K562 (cell line): ENCODE measurements at regions not wholly inside any gene's neighbourhood (a gene's known extent, or its start where the extent isn't known, plus 50 kb on each side); places are given as distances from the start of the nearest gene placed in this dataset.

Source experiments
- ARHGAP35 ChIP-seq: fragments of 450-650 bp; IDR thresholded peaks from 2 replicates; pipeline ENCODE4 v1.6.1; 2018; ENCODE audit not compliant: partially characterized antibody
- ATF4 ChIP-seq: fragments of 450-650 bp; formaldehyde crosslinking; IDR thresholded peaks from 2 replicates; pipeline ENCODE4 v1.4.0; 2022; ENCODE audit warnings: mild to moderate bottlenecking, moderate library complexity
- BRF2 ChIP-seq: IDR thresholded peaks from 3 replicates; pipeline ENCODE4 v1.6.1; 2011; ENCODE audit warnings: borderline replicate concordance, mild to moderate bottlenecking; ENCODE audit not compliant: insufficient read length, insufficient read depth
- CEBPG ChIP-seq, 3 experiments: fragments of 200-800 bp in 1 of 3; sonication (Bioruptor generic) in 1 of 3; sonication (generic) in 1 of 3; formaldehyde crosslinking in 1 of 3; IDR thresholded peaks in 2 of 3; conservative IDR thresholded peaks in 1 of 3; 2 replicates each; pipeline versions ENCODE4 v1.6.1 to v1.8.0; 2016 to 2022; ENCODE audit warnings: missing compliant biosample characterization in 2 of 3, missing genetic modification characterization in 2 of 3, mild to moderate bottlenecking in 1 of 3, missing genetic modification reagents in 1 of 3
- CTCF ChIP-seq, 3 experiments: IDR thresholded peaks in 2 of 3; conservative IDR thresholded peaks in 1 of 3; 2 replicates each; pipeline ENCODE4 v1.5.1; 2011 to 2012; ENCODE audit warnings: low read length in 3 of 3, mild to moderate bottlenecking in 3 of 3, control low read depth in 2 of 3, improper control_type of control experiment in 1 of 3, inconsistent platforms in 1 of 3, low read depth in 1 of 3, mixed read lengths in 1 of 3, moderate library complexity in 1 of 3; ENCODE audit not compliant: insufficient read depth in 2 of 3
- DDX20 ChIP-seq: fragments of 450-650 bp; IDR thresholded peaks from 2 replicates; pipeline ENCODE4 v1.6.1; 2016; ENCODE audit warnings: missing genetic modification characterization, low read depth, mild to moderate bottlenecking, missing compliant biosample characterization, moderate library complexity
- DMBX1 ChIP-seq: fragments of 250-450 bp; sonication (Bioruptor Pico); IDR thresholded peaks from 2 replicates; pipeline ENCODE4 v1.8.0; 2022; ENCODE audit warnings: inconsistent platforms, mild to moderate bottlenecking, moderate library complexity, borderline replicate concordance
- E2F5 ChIP-seq: sonication (generic); formaldehyde crosslinking; IDR thresholded peaks from 2 replicates; pipeline ENCODE4 v1.8.0; 2022; ENCODE audit warnings: mild to moderate bottlenecking, missing genetic modification reagents
- FOXP4 ChIP-seq: sonication (generic); formaldehyde crosslinking; IDR thresholded peaks from 2 replicates; pipeline ENCODE4 v1.8.0; 2022; ENCODE audit warnings: mild to moderate bottlenecking, missing genetic modification reagents, borderline replicate concordance
- GATAD2B ChIP-seq: fragments of 450-650 bp; IDR thresholded peaks from 2 replicates; pipeline ENCODE4 v1.6.1; 2017; ENCODE audit warnings: mild to moderate bottlenecking, borderline replicate concordance
- MAX ChIP-seq: sonication (generic); formaldehyde crosslinking; IDR thresholded peaks from 2 replicates; pipeline ENCODE4 v1.9.0; 2022; ENCODE audit warnings: mild to moderate bottlenecking, missing genetic modification reagents
- NCOA4 ChIP-seq: fragments of 450-650 bp; IDR thresholded peaks from 2 replicates; pipeline ENCODE4 v1.6.1; 2018; ENCODE audit warnings: mild to moderate bottlenecking; ENCODE audit not compliant: partially characterized antibody
- NFIX ChIP-seq: fragments of 250-450 bp; sonication (Bioruptor Pico); IDR thresholded peaks from 2 replicates; pipeline ENCODE4 v1.4.0; 2020; ENCODE audit warnings: low read depth, mild to moderate bottlenecking, moderate library complexity
- SAFB ChIP-seq: fragments of 200-400 bp; formaldehyde crosslinking; IDR thresholded peaks from 2 replicates; pipeline ENCODE4 v1.6.1; 2017; ENCODE audit warnings: low read depth, low read length, borderline replicate concordance
- SP1 ChIP-seq: sonication (generic); formaldehyde crosslinking; IDR thresholded peaks from 2 replicates; pipeline ENCODE4 v1.8.1; 2022; ENCODE audit warnings: mild to moderate bottlenecking, missing genetic modification reagents
- ZC3H11A ChIP-seq: IDR thresholded peaks from 2 replicates; pipeline ENCODE4 v1.6.1; 2012; ENCODE audit warnings: low read depth, low read length, improper control_type of control experiment
- ZC3H4 ChIP-seq: sonication (generic); formaldehyde crosslinking; IDR thresholded peaks from 2 replicates; pipeline ENCODE4 v1.9.0; 2021; ENCODE audit warnings: missing genetic modification reagents, borderline replicate concordance
- ZFPM2 ChIP-seq: fragments of 250-450 bp; sonication (Bioruptor Pico); IDR thresholded peaks from 2 replicates; pipeline ENCODE4 v1.5.1; 2022; ENCODE audit warnings: mild to moderate bottlenecking
- ZNF184 ChIP-seq: sonication (generic); formaldehyde crosslinking; IDR thresholded peaks from 2 replicates; pipeline ENCODE4 v1.5.0; 2020; ENCODE audit warnings: missing genetic modification reagents
- ZNF23 ChIP-seq: fragments of 250-450 bp; sonication (Bioruptor Pico); IDR thresholded peaks from 2 replicates; pipeline ENCODE4 v1.4.0; 2020; ENCODE audit warnings: mild to moderate bottlenecking
- ZNF436 ChIP-seq: fragments of 250-450, 450-650 bp; sonication (Bioruptor Pico); formaldehyde crosslinking; IDR thresholded peaks from 2 replicates; pipeline ENCODE4 v1.7.0; 2020; ENCODE audit warnings: mild to moderate bottlenecking
- ZNF584 ChIP-seq: fragments of 200-800 bp; sonication (Bioruptor generic); IDR thresholded peaks from 2 replicates; pipeline ENCODE4 v1.6.1; 2016; ENCODE audit warnings: low read depth, mild to moderate bottlenecking, missing genetic modification characterization, missing compliant biosample characterization

- TF ChIP-seq E2F5 (CRISPR knock-in tag) (no peak), BRF2 (no peak), ZC3H4 (CRISPR knock-in tag) (no peak), ZC3H11A (no peak), SAFB (no peak), ATF4 (peak; percentile 81), ZFPM2 (CRISPR knock-in tag) (no peak; the same call in 1 of the 2 replicates), DMBX1 (CRISPR knock-in tag) (peak; percentile 94), ZNF584 (CRISPR knock-in tag) (no peak; the same call in 1 of the 2 replicates), ZNF23 (CRISPR knock-in tag) (peak; percentile 71; the same call in 1 of the 2 replicates), NCOA4 (no peak), MAX (CRISPR knock-in tag) (no peak), CEBPG (CRISPR knock-in tag; IDR thresholded peaks at IDR 0.05) (no peak), CEBPG (tag; conservative IDR thresholded peaks at IDR 0.05 in 1 of 2, IDR thresholded peaks at IDR 0.05 in 1 of 2) (peak; percentile 28 to 34; a peak in 2 of 4 replicates), ZNF184 (no peak), GATAD2B (no peak), CTCF (IDR thresholded peaks at IDR 0.05 in 2 of 3, conservative IDR thresholded peaks at IDR 0.05 in 1 of 3; ENCODE audit: insufficient read depth in 2 of 3, low read depth in 1 of 3, low read length in 3 of 3) (no peak), ARHGAP35 (no peak), ZNF436 (CRISPR knock-in tag) (no peak), DDX20 (tag) (peak; percentile 83), NFIX (CRISPR knock-in tag) (no peak), FOXP4 (no peak), SP1 (CRISPR knock-in tag) (no peak)
These were observed 66.9 kb upstream of the WDR1 start (continued) for GRCh38 chr4:10183462-10183861.
